ENCODE measurements at regions not wholly inside any gene's neighbourhood (a gene's known extent, or its start where the extent isn't known, plus 50 kb on each side); places are given as distances from the start of the nearest gene placed in this dataset.

- 60 to 80% methylated on average over 1 to 2 of the region's 2 CpGs for WGBS, 2 donors (ENCODE audit: low coverage in 1 of 2)
Observed at GRCh38 chr5:166719991-166720390, 1571.5 kb upstream of the WWC1 start.

GRCh38 chr5:166722939-166723338 is 1568.5 kb upstream of the WWC1 start:
- intact Hi-C loops (cut with DNase I; ENCODE audit: low total_unique reads), result no loop called here
- Histone ChIP-seq H3K4me3 (no peak overlapping the region), H3K27me3 (no peaks in the 10 kb centered on the region), H3K27ac (no peak overlapping the region), H3K36me3 (no peaks in the 10 kb centered on the region), H3K4me1 (no peaks in the 10 kb centered on the region), H3K9me3 (no peaks in the 10 kb centered on the region)
- in situ Hi-C loops (cut with MboI; ENCODE audit: low pct_ligation_motif_present in 1 of 4, low pct_unique_long_range_greater_than_20kb in 1 of 4, low sequenced_read_pairs in 3 of 4), result no loop called here
- TF ChIP-seq POLR2A (IDR thresholded peaks at IDR 0.05) (no peak), POLR2AphosphoS5 (IDR thresholded peaks at IDR 0.05) (no peak), CTCF (IDR thresholded peaks at IDR 0.05) (no peak), EP300 (IDR thresholded peaks at IDR 0.05; ENCODE audit: low read depth) (no peak)
- WGBS, 2 donors (ENCODE audit: low coverage in 1 of 2), result 67 to 86% methylated on average over 2 of the region's 2 CpGs
- no peak for DNase-seq

More at GRCh38 chr5:166719991-166720390, 1571.5 kb upstream of the WWC1 start:
- in situ Hi-C loops (cut with MboI; ENCODE audit: low pct_ligation_motif_present in 1 of 4, low pct_unique_long_range_greater_than_20kb in 1 of 4, low sequenced_read_pairs in 3 of 4) (no loop called here), intact Hi-C loops (cut with DNase I; ENCODE audit: low total_unique reads) (no loop called here)
- H3K4me1 ChIP-seq, result no peaks in the 10 kb centered on the region
- DNase-seq, result no peak
- H3K27ac ChIP-seq, result no peak overlapping the region
- TF ChIP-seq POLR2A (IDR thresholded peaks at IDR 0.05), result no peak
- no peak for TF ChIP-seq CTCF (IDR thresholded peaks at IDR 0.05)
- TF ChIP-seq EP300 (IDR thresholded peaks at IDR 0.05; ENCODE audit: low read depth), result no peak
- TF ChIP-seq POLR2AphosphoS5 (IDR thresholded peaks at IDR 0.05), result no peak
- no peaks in the 10 kb centered on the region for H3K27me3 ChIP-seq
- no peaks in the 10 kb centered on the region for H3K9me3 ChIP-seq
- H3K4me3 ChIP-seq, result no peak overlapping the region
- no peaks in the 10 kb centered on the region for H3K36me3 ChIP-seq

DNA sequence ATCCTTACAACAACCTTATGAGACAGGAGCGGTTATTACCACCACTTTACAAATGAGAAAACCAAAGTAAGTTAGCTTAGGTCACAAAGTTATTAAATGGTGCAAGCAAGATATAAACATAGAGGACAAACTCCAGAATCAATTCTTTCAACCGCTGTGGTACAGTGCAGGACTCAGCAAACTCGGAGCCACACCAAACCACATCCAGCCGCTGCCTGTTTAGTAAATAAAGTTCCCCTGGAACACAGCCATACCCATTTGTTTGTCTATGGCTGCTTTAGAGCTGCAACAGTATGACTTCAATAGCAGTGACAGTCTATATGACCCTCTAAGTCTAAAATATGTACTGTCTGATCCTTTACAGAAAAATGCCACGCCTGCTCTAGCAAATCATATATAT is 1567.2 kb upstream of the WWC1 start:
- intact Hi-C loops (cut with DNase I; ENCODE audit: low total_unique reads) (no loop called here), in situ Hi-C loops (cut with MboI; ENCODE audit: low pct_ligation_motif_present in 1 of 4, low pct_unique_long_range_greater_than_20kb in 1 of 4, low sequenced_read_pairs in 3 of 4) (no loop called here)
- no peaks in the 10 kb centered on the region for H3K9me3 ChIP-seq
- H3K27me3 ChIP-seq, result no peaks in the 10 kb centered on the region
- H3K4me3 ChIP-seq, result no peak overlapping the region
- DNase-seq, result no peak
- H3K4me1 ChIP-seq, result no peaks in the 10 kb centered on the region
- no peak overlapping the region for H3K27ac ChIP-seq
- H3K36me3 ChIP-seq, result no peaks in the 10 kb centered on the region
- WGBS, 2 donors (ENCODE audit: low coverage in 1 of 2), result 40 to 47% methylated on average over 4 to 5 of the region's 5 CpGs
- no peak for TF ChIP-seq POLR2AphosphoS5 (IDR thresholded peaks at IDR 0.05)
- no peak for TF ChIP-seq CTCF (IDR thresholded peaks at IDR 0.05)
- TF ChIP-seq POLR2A (IDR thresholded peaks at IDR 0.05), result no peak
- no peak for TF ChIP-seq EP300 (IDR thresholded peaks at IDR 0.05; ENCODE audit: low read depth)

DNA sequence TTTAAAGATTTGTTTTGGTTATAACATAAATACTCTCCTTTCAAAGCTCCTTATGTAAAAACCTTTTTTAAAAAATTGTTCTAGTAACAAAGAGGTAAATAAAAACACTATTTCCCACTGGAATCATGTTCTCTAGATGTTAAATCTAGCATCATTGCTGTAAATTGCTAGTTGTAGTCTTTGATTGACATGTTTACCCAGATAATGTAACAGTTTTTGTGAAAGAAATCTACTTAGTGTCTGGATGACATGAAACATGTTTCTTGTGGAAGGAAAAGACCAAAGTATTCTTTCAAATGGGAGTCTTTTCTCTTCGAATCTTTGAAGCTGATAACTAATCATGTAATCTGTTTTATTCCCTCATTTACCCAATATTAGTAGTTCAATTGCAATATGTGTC is 1565.9 kb upstream of the WWC1 start:
- Histone ChIP-seq H3K9me3 (no peaks in the 10 kb centered on the region), H3K4me1 (no peaks in the 10 kb centered on the region), H3K27ac (no peak overlapping the region), H3K4me3 (no peak overlapping the region), H3K36me3 (no peaks in the 10 kb centered on the region), H3K27me3 (no peaks in the 10 kb centered on the region)
- WGBS, 2 donors (ENCODE audit: low coverage in 1 of 2), result 46 to 70% methylated on average over 1 of the region's 1 CpG
- in situ Hi-C loops (cut with MboI; ENCODE audit: low pct_ligation_motif_present in 1 of 4, low pct_unique_long_range_greater_than_20kb in 1 of 4, low sequenced_read_pairs in 3 of 4), result no loop called here
- no peak for DNase-seq
- intact Hi-C loops (cut with DNase I; ENCODE audit: low total_unique reads), result no loop called here
- TF ChIP-seq POLR2AphosphoS5 (IDR thresholded peaks at IDR 0.05) (no peak), EP300 (IDR thresholded peaks at IDR 0.05; ENCODE audit: low read depth) (no peak), POLR2A (IDR thresholded peaks at IDR 0.05) (no peak), CTCF (IDR thresholded peaks at IDR 0.05) (no peak)

Data from transverse colon (tissue), 4 donors.